GM21367 (cell line): ENCODE measurements at regions not wholly inside any gene's neighbourhood (a gene's known extent, or its start where the extent isn't known, plus 50 kb on each side); places are given as distances from the start of the nearest gene placed in this dataset.
"Not testable (repeated sequence)": the region's sequence is repeated elsewhere in the genome, so short reads cannot be mapped to it uniquely, and the experiment has no call there.

Experiments used
- ATAC-seq: cut with Tn5 transposase; IDR thresholded peaks from one replicate; pipeline ENCODE4 v1.9.1; 2021; ENCODE audit not compliant: unreplicated experiment

- ATAC-seq, result no peak
These were observed 61.1 kb upstream of the SEM1 start for GRCh38 chr7:96770758-96771157.

- ATAC-seq, result no peak
These were observed 62.6 kb upstream of the SEM1 start for GRCh38 chr7:96772139-96772694.

- no peak for ATAC-seq
These were observed 63.8 kb upstream of the SEM1 start for GRCh38 chr7:96773483-96773882.

- no peak for ATAC-seq
These were observed 64.7 kb upstream of the SEM1 start for GRCh38 chr7:96774358-96774757.

GRCh38 chr7:96775046-96775445 is 65.4 kb upstream of the SEM1 start:
- ATAC-seq, result no peak

GRCh38 chr7:96778263-96778662 is 68.6 kb upstream of the SEM1 start:
- no peak for ATAC-seq

GRCh38 chr7:96781919-96782318 is 72.3 kb upstream of the SEM1 start:
- ATAC-seq, result no peak

- ATAC-seq, result not testable (repeated sequence)
These were observed 73.1 kb upstream of the SEM1 start for GRCh38 chr7:96782686-96783298.

GRCh38 chr7:96784597-96784996 is 75.0 kb upstream of the SEM1 start:
- no peak for ATAC-seq

- ATAC-seq, result no peak
These were observed 76.8 kb upstream of the SEM1 start for GRCh38 chr7:96786261-96786997.

- no peak for ATAC-seq
These were observed 77.4 kb upstream of the SEM1 start for GRCh38 chr7:96786998-96787395.

GRCh38 chr7:96789914-96790313 is 80.3 kb upstream of the SEM1 start:
- ATAC-seq, result no peak

- no peak for ATAC-seq
These were observed 82.5 kb upstream of the SEM1 start for GRCh38 chr7:96792115-96792514.

- ATAC-seq, result no peak
These were observed 84.4 kb upstream of the SEM1 start for GRCh38 chr7:96794063-96794462.

- ATAC-seq, result no peak
These were observed 90.5 kb upstream of the SEM1 start for GRCh38 chr7:96800122-96800521.

- ATAC-seq, result no peak
These were observed 91.2 kb upstream of the SEM1 start for GRCh38 chr7:96800824-96801223.

GRCh38 chr7:96819111-96819700 is 109.6 kb upstream of the SEM1 start:
- no peak for ATAC-seq

GRCh38 chr7:96821131-96821530 is 111.5 kb upstream of the SEM1 start:
- ATAC-seq, result not testable (repeated sequence)

- ATAC-seq, result no peak
These were observed 113.2 kb upstream of the SEM1 start for GRCh38 chr7:96822824-96823223.

GRCh38 chr7:96823274-96823673 is 113.6 kb upstream of the SEM1 start:
- ATAC-seq, result no peak

- ATAC-seq, result no peak
These were observed 115.0 kb upstream of the SEM1 start for GRCh38 chr7:96824686-96825085.

GRCh38 chr7:96825285-96825684 is 115.6 kb upstream of the SEM1 start:
- ATAC-seq, result no peak
